HG03025 (cell line): ENCODE measurements at regions not wholly inside any gene's neighbourhood (a gene's known extent, or its start where the extent isn't known, plus 50 kb on each side); places are given as distances from the start of the nearest gene placed in this dataset.
"Not testable (repeated sequence)": the region's sequence is repeated elsewhere in the genome, so short reads cannot be mapped to it uniquely, and the experiment has no call there.

ENCODE experiments used
- ATAC-seq: cut with Tn5 transposase; IDR thresholded peaks from one replicate; pipeline ENCODE4 v1.9.1; 2021; ENCODE audit warnings: mild to moderate bottlenecking, moderate library complexity; ENCODE audit not compliant: unreplicated experiment, low FRiP score

DNA sequence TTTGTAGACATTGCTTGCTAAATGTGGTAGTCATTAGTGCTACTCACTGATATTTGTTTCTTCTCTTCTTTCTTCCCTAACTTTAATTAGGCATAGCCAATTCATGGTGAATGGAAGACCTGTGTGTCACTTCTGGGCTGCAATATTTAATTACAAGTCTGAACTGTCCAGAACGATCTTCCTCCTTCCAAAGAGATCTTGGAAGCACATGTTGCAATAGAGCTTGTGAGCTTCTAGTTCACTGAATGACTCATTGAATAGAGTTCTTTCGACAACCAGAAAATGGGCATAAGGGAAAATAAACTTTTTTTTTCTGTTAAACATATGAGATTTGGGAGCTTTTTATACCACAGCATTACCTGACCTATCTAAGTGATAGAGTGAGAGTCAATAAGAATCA lies 1264.6 kb downstream of the PCDH9 start:
- ATAC-seq, result no peak

DNA sequence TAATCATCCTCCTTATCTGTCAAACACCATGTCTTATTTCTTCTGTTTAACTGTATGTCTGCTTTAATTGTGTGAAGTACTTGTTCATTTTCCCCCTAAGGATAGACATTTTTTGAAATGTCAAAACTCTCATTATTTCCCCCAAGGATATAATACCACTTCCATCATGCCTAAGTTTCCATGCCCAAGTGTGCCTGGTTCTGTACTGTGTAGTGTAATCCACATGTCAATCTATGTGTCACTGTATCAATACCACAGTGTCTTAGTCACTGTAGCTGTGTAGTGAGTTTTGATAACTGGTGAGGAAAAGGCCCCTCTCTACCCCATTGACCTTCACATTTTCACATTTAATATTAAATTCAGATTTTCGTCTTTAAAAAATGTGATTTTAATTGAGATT lies 1265.5 kb downstream of the PCDH9 start:
- ATAC-seq, result no peak

DNA sequence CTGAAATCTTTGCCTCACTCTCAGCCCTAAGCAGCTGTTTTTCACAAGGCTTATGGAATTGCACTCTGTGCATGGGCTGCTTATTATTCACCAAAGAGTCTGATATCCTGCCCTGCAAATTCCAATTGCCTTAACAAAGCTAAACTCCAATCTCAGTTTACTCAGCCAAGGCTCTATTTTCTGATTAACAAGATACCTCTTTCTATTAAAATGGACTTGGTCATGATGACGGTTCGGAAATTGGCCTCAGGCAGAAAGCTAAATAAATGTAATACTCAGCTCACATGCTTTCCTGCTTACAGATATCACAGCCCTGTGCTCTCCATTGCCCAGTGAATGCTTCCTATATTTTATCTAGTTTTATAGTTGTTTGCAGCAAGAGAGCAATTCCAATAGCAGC lies 1270.8 kb downstream of the PCDH9 start:
- no peak for ATAC-seq

DNA sequence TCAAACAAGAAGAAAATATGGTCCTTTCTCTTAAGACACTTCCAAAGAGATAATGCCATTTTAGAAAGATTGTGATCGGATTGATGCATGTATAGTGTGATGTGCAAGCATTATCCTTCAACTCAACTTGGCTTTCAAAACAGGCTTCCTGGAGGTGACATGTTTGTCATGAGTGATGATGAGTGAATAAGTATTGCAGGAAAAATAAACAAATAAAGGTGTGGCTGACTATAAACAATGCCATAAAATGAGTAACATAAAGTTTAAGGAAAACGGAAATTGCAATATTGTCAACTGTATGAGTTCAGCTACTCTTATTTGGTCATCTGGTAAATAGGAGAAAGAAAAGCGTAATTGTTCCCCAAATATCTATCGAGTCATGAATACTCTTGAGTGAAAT lies 1283.7 kb downstream of the PCDH9 start:
- ATAC-seq, result no peak

DNA sequence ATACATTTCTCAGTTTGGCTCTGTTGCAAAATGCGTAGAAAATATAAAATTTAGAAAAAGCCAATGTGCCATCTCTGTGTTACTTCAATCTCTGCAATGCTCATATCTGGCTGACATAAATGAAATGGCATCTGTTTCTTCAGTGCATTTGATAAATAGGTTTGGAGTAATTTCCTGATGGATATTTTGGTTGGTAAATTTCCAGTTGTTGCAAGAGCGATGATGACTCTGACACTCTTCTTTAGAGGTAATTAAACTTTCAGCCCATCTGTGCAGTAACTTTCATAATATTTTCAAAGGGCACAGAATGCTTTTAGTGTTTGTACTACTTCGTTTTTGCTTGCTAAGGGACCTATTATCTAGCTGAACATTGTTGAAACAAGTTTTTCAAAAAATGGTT lies 1286.4 kb downstream of the PCDH9 start:
- no peak for ATAC-seq

DNA sequence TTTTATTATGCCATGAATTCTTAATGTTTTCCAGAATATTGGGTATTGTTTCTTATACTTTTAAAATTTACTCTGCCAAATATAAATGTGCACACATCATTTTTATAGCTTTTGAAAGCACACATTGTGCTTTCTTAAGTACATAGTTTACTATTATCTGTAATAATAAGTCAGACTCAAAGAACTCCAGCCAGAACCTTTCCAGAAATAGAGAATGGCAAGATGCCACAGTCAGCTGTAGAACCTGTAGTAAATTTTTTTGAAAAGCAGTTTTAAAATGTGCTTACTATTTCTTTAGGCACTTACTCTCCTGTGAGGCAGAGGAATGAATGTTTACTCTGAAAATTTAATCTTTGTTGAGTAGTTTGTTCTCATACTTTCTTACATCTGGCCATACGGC lies 1287.1 kb downstream of the PCDH9 start:
- ATAC-seq, result no peak

DNA sequence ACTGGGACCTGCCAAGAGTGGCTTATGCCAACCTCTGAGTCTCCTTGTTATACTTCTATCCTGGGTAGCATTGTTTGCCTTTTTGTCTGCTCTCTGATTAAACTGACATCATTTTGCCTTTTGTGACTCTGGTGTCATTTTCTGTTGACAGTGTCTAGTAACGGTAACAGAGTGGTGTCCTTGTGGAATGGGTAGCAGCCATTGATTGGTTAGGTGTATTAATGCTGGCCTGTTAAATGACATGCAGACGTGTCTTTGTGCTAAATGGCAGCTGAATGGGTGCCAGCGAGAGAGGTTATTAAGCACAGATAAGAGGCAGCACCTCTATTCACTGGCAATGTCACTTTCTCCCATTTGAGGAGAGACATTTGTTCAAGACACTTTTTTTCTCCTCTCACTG lies 1289.4 kb downstream of the PCDH9 start:
- ATAC-seq, result no peak

DNA sequence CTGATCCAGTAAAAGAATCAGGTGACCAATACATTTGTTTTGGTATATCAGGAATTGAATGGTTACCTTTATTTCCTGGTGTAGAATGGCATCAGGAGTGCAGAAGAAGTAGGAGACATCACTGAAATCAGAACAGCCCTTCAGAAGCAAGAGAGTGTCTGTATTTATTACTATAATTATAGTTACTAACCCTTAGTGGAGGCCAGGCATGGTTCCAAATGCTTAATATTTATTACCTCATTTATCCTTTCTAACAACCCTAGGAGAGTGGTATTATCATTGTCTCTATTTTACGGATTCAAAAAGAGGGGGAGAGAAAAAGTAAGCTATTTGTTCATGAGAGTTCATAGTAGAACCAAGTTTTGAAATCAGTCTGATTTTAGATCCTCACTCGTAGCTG lies 1292.9 kb downstream of the PCDH9 start:
- ATAC-seq, result no peak

DNA sequence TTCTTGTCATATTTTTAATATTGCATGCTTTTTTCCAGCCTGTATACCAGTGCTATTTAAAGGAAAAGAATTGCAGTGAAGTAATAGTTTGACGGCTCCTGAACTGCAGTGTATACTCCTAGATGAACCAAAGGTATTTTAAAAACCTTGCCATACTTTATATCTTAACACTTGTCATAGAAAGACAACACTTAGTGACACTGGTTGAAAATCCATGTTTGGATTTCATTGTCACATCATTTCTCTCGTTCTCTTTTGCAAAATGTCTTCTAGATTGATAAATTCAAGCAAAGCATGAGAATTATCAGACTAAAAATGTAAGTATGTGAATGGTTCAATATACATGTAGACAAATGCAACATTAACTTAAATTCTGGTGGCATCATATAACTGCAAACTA lies 1293.9 kb downstream of the PCDH9 start:
- ATAC-seq, result no peak

DNA sequence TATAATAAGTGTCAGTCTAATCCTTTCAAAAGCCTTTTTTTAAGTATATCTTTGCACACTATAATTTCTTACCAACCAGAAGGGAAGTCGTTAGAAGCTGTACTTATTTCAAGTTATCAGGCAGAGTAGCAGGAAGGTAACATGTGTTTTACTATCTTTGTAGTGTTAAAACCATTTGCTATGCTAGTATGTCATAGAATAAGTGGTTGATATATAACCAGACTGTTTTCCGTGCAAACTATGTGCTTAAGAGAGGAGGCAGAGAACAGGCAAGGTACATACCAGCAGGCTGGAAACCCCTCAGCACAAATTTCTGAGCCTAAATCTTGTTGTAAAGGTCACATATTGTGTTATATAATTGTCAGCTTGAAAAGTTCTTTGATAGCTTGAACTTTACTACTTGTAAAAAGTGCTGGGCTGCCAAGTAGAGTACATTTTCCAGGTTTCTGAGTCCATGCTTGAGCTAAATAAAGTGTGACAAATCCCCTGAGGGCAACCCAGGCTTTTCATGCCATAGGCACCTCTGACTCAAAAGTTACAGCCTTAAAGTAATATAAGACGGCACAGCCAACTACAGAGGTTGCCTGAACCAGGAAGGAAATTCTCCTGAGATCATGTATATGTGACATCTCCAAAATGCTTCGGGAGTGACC lies 1297.4 kb downstream of the PCDH9 start:
- ATAC-seq, result no peak

DNA sequence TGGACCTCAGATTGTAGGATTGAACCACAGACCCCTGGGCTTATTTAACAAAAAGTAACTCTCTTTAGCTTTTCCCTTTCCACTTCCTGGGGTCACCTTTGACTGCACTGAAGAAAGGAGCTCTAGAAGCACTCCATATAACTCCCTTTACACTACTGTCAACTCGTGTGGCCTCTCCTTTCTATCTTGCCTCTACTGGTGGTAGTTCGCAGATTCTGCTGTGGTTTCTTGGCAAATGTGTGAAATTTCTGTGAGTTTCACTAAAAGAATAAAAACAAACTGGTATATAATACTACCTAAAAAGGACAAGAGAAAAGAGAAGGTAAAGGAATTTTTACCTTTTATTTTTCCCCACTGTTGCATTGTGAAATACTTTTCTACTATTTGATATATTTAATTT lies 1298.1 kb downstream of the PCDH9 start:
- no peak for ATAC-seq

DNA sequence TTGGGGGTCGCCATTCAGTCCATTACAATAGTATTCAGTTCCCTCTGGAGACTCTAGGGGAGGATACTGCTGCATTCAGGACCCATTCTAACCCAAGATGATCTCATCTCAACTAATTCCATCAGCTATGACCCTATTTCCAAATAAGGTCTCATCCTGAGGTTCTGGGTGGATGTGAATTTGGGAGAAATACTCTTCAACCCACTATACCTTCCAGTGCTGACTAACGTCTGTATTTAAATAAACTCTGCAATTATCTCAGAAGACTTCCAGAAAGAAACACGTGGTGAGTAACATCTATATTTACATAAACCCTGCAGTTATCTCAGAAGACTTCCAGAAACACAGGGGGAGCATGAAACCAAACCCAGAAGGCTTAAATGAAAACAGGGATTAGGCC lies 1300.7 kb downstream of the PCDH9 start:
- no peak for ATAC-seq

DNA sequence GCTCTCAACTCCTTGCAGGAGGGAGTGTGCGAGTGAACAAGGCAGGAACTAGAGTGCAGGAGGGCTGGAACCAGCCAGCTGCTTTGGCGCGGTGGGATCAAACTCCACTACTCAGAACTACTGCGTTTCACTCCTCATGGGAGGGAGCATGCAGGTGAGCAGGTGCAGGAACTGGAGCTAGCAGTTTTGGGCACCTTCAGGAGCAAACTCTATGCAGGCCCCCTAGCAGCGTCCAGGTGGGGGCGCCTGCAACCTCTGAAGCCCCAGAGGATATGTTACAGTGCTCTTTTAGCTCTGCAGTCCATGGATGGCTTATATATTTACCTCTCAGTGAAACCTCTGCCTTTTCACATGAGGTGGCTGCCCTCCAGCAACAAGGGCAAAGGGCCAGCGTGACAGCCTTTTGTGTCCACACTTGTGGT lies 1303.4 kb downstream of the PCDH9 start:
- no peak for ATAC-seq

DNA sequence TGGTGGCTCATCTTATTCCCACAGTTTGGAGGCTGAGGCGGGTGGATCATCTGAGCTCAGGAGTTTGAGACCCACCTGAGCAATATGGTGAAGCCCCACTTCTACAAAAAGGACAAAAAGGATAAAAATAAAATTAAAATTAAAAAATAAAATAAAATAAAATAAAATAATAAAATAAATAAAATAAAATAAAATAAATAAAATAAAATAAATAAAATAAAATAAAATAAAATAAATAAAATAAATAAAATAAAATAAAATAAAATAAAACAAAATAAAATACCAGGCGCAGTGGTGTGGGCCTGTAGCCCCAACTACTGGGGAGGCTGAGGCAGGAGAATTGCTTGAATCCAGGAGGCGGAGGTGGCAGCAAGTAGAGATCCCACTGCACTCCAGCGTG lies 1307.3 kb downstream of the PCDH9 start:
- not testable (repeated sequence) for ATAC-seq

DNA sequence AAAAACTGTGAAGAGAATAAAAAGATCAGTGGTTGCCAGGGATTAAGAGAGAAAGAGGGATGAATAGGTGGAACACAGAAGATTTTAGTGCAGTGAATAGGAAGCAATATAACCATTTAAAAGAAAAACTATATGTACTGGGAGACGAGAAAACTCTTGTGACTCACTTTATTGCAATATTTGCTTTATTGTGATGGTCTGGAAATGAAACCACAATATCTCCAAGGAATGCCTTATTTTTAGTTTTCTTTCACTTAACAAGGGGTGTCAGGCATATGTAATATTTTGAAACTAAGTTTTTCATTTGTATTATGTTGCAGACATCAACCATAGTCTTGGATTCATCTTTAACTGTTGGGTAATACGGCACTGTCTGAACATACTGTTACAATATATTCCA lies 1308.2 kb downstream of the PCDH9 start:
- ATAC-seq, result no peak

DNA sequence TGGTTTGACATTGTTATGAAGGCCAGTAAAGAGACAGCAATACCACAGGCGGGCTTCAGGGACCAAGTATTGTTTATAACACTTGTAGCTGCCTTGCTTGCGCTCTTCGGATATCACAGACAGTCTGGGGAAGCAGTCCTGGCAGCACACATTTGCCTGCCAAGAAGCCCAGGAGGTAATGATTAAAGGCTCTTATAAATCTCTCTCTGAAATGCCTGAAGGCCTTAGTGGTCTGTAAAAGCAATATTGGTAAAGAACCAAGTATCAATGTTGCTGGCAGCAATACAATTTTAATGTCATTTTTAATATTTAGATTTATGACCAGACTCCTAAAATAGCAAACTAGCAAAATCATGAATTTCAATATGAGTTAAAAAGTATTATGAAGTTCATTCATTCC lies 1312.4 kb downstream of the PCDH9 start:
- ATAC-seq, result no peak

DNA sequence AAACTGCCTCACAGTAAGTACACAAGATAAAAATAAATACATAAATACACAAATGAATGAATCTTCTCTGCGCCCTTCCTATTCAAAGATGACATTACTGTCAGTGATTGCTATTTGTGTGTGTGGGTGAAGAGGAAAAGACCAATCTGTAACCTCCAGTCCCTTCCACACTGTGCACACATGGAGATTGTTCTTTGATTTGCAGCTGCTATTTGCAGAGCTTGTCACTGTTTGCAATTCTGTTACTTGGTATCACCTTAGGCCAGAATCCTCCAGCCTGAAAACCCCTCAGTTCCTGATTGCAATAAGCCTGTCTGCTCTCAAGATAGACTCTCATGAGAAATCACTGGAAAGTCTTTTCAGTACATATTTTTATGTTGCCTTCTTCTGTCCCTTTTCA lies 1314.9 kb downstream of the PCDH9 start:
- no peak for ATAC-seq

DNA sequence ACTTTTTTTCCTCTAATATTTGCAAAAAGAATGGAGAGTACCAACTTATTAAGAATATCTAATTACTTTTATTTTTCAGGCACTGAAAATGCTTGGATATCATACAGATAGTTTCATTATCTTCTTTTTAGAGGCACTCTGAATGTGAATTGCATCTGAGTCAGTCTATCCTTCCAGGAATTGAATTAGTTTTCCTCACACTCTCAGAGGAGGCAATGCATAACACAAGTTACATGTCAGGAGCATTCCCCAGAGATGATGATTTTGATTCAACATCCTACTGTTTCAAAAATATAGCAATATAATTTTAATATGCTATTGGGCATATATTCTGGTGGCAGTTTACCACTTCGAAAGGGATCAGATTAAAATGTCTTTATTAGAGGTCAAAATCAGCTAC lies 1315.4 kb downstream of the PCDH9 start:
- ATAC-seq, result no peak

DNA sequence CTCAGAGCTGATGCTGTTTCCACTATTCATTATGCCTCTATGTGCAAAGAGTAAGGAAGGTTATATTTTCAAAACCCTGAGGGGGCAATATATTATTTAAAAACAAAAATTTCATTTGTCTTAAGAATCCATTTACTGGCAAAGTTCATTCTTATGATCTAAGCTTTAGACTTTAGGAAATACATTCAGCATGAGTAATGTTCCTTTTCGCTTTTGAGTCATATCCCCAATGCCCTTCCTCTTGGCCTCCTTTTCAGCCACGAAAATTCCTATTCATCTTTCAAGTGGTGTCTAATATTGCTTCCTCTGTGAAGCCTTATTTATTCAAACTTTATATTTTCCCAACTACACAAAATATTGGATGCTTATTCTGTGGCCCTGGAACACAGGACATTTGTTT lies 1317.0 kb downstream of the PCDH9 start:
- no peak for ATAC-seq

DNA sequence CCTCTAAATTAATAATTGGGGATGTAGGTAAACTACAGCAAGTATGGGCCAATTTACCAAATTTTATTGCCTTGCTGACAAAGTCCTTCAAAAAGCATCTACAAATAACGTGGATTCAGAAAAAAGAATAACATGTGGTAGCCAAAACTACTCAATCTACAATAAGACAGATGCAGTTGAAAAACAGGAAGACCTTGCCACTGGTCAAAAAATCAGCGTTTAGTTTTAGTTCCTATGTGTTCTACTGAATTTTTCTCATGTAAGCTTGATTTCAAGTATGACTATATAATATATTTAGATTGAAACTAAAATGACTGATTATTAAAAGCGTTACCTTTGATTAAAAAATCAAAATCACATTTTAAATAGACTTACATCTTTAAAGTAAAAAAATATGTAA lies 1317.6 kb downstream of the PCDH9 start:
- ATAC-seq, result no peak

DNA sequence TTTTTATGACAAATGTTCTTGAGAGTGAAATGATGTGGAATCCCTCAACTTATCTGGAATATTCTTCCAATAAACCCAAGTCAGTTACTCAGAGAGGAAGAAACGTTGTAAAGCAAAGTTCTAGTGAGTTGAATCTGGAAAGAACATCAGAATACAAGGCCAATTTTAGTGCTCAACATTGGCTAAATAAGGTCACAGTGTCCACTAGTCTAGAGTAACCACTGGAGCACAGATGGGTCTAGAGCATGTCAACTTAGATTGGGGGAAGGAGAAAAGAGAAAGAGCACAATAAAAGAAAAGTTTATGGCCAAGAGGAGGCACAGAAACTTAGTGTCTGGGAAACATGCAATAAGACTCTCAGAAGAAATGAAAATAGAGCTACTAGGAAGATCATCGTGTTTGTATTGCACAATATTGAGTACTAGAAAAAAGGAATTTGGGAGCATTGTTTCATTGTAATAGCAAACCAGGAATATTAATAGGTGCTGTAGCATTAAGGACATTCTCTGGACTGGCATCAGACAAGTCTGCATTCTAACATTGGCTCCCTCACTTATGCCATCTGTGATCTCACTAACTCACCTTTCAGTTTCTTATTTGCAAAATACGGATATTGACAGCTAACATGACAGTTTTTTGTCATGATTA lies 1318.5 kb downstream of the PCDH9 start:
- ATAC-seq, result no peak

DNA sequence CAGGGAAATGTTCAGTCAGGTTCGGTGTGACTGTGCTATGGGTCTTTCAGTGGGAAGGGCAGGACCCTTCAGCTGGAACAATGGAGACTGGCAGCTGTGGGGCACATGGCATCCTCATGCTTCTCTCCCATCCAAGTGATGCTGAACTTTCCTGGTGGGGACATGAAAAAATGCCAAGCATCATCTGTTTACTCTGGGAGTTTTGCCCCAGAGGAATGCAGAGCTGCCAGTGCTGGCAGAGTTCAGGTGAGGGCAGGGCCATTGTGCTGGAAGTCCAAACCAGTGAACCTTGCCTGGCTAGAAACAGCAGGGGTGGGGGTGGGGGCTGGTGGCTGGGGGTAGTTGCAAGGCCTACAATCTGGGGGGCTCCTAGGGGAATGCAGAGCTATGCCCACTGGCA lies 1320.6 kb downstream of the PCDH9 start:
- no peak for ATAC-seq
